ENCODE measurements at regions not wholly inside any gene's neighbourhood (a gene's known extent, or its start where the extent isn't known, plus 50 kb on each side); places are given as distances from the start of the nearest gene placed in this dataset.

GRCh38 chr2:64789466-64790320 is 136.0 kb upstream of the SERTAD2 start:
- Histone ChIP-seq H3K27me3 (replicated peaks in 1 of 4; ENCODE audit: control insufficient read depth in 3 of 4, extremely low read depth in 1 of 4, insufficient read depth in 3 of 4, low read length in 3 of 4) (no peaks in the 10 kb centered on the region), H2BK20ac (ENCODE audit: low read length) (no peak overlapping the region), H3K9ac (replicated peaks in 1 of 4; ENCODE audit: extremely low read depth in 1 of 4, low read depth in 3 of 4, low read length in 3 of 4) (no peak overlapping the region), H2BK120ac (replicated peaks; ENCODE audit: low read depth, low read length) (no peak overlapping the region), H3K4ac (replicated peaks; ENCODE audit: insufficient read length, low read depth, low read length) (no peak overlapping the region), H3K36me3 (ENCODE audit: control insufficient read depth in 2 of 4, insufficient read depth in 4 of 4, low read length in 3 of 4) (no peaks in the 10 kb centered on the region), H3K79me1 (ENCODE audit: low read depth, low read length) (no peaks in the 10 kb centered on the region), H3K4me3 (ENCODE audit: extremely low read depth in 1 of 4, insufficient read depth in 2 of 4, low read depth in 3 of 4, low read length in 4 of 4) (no peak overlapping the region), H4K91ac (replicated peaks; ENCODE audit: insufficient read length, low read length) (no peak overlapping the region), H2BK15ac (ENCODE audit: low read length) (no peak overlapping the region), H2AK5ac (ENCODE audit: low read depth, low read length) (no peak overlapping the region), H4K5ac (ENCODE audit: insufficient read length, low read depth, low read length) (no peak overlapping the region), H3K14ac (ENCODE audit: insufficient read length) (no peak overlapping the region), H4K8ac (ENCODE audit: extremely low read depth, insufficient read depth, low read length) (no peak overlapping the region), H3K23ac (ENCODE audit: insufficient read length) (no peak overlapping the region), H3K23me2 (ENCODE audit: low read depth, low read length) (no peaks in the 10 kb centered on the region; the same call in 1 of the 2 replicates), H3K4me2 (ENCODE audit: insufficient read depth in 1 of 2, low read depth in 2 of 2, low read length in 2 of 2) (no peak overlapping the region), H3K9me3 (ENCODE audit: insufficient read depth in 2 of 2, low read depth in 1 of 2, low read length in 1 of 2) (no peaks in the 10 kb centered on the region), H2BK12ac (ENCODE audit: low read depth, low read length) (no peak overlapping the region), H3K79me2 (ENCODE audit: control insufficient read depth in 1 of 2, insufficient read depth in 2 of 2, low read length in 2 of 2) (no peaks in the 10 kb centered on the region), H2BK5ac (ENCODE audit: low read depth, low read length) (no peak overlapping the region), H3K27ac (ENCODE audit: low read depth, low read length) (no peak overlapping the region), H3K56ac (replicated peaks; ENCODE audit: insufficient read length, low read depth, low read length) (no peak overlapping the region), H3K4me1 (replicated peaks in 1 of 4; ENCODE audit: control insufficient read depth in 3 of 4, insufficient read depth in 4 of 4, low read length in 3 of 4) (peaks cover 0 to 4% (median 0%) of the 10 kb centered on the region in 4 experiments; a peak in 1 of 7 replicates), H3K18ac (ENCODE audit: extremely low read depth, low read length) (no peak overlapping the region), H4K20me1 (replicated peaks in 1 of 2; ENCODE audit: control insufficient read depth in 1 of 2, insufficient read depth in 2 of 2, low read length in 2 of 2) (no peaks in the 10 kb centered on the region), H2AFZ (ENCODE audit: low read length) (no peak overlapping the region)
- ChIA-PET CTCF (ENCODE audit: partially characterized antibody) (interaction anchor here (1.1 to 1.5 kb wide), 4 partner anchors 9 to 172 kb away, joined by 3 to 6 read pairs (median 3); no protein-coding TSS in a partner anchor), POLR2A (ENCODE audit: partially characterized antibody) (interaction anchor here (1.2 kb wide), 1 partner anchor 39 kb away, joined by 3 read pairs; no protein-coding TSS in a partner anchor)
- DNase-seq (ENCODE audit: low read depth in 1 of 2, low spot score in 2 of 2) = no peak
- FAIRE-seq = no peak
- no peak for TF ChIP-seq POLR2AphosphoS5 (IDR thresholded peaks at IDR 0.05; ENCODE audit: low read depth, low read length)
- no peak for TF ChIP-seq EZH2 (IDR thresholded peaks at IDR 0.05; ENCODE audit: low read depth, low read length, severe bottlenecking)
- TF ChIP-seq HDAC2 (IDR thresholded peaks at IDR 0.05; ENCODE audit: borderline replicate concordance in 1 of 2, low read depth in 2 of 2, low read length in 2 of 2) = no peak
- no peak for TF ChIP-seq RFX5 (IDR thresholded peaks at IDR 0.05; ENCODE audit: borderline replicate concordance, low read depth, low read length)
- TF ChIP-seq FOSL1 (IDR thresholded peaks at IDR 0.05; ENCODE audit: insufficient read depth, low read depth, low read length) = no peak
- TF ChIP-seq BCL11A (IDR thresholded peaks at IDR 0.05; ENCODE audit: low read depth in 2 of 2, low read length in 2 of 2) = no peak
- TF ChIP-seq NANOG (IDR thresholded peaks at IDR 0.05; ENCODE audit: insufficient read depth, low read depth, low read length, poor library complexity, severe bottlenecking) = no peak
- no peak for TF ChIP-seq SAP30 (IDR thresholded peaks at IDR 0.05; ENCODE audit: insufficient read depth, insufficient replicate concordance, low read length)
- TF ChIP-seq RNF2 (IDR thresholded peaks at IDR 0.05; ENCODE audit: borderline replicate concordance, low read depth, low read length, missing control alignments, poor library complexity, severe bottlenecking) = no peak
- no peak for TF ChIP-seq TEAD4 (IDR thresholded peaks at IDR 0.05; ENCODE audit: low read depth, low read length)
- no peak for TF ChIP-seq NRF1 (IDR thresholded peaks at IDR 0.05; ENCODE audit: low read depth, low read length)
- 93% methylated on average over 9 of the region's 9 CpGs; no CpG with 5 or more reads in 1 of the 2 experiments for WGBS, 2 experiments (ENCODE audit: extremely low coverage in 1 of 2, insufficient coverage in 1 of 2, insufficient read length in 1 of 2, insufficient replicate concordance in 2 of 2, low coverage in 1 of 2, low lambda C conversion rate in 2 of 2, missing lambda C conversion rate in 1 of 2)

All from H1 (cell line).